Tongue (tissue), 1 donor: ENCODE measurements at regions not wholly inside any gene's neighbourhood (a gene's known extent, or its start where the extent isn't known, plus 50 kb on each side); places are given as distances from the start of the nearest gene placed in this dataset.
"Not testable (repeated sequence)": the region's sequence is repeated elsewhere in the genome, so short reads cannot be mapped to it uniquely, and the experiment has no call there.

Experiments used
- DNase-seq: peaks from one replicate; pipeline ENCODE4 v3.0.0-alpha.2; 2015

GRCh38 chr14:65153101-65153500 lies 50.8 kb upstream of the MAX start:
- DNase-seq: peak; percentile 34

- DNase-seq: no peak
Measured at GRCh38 chr14:65156568-65157366, 54.5 kb upstream of the MAX start.

DNA sequence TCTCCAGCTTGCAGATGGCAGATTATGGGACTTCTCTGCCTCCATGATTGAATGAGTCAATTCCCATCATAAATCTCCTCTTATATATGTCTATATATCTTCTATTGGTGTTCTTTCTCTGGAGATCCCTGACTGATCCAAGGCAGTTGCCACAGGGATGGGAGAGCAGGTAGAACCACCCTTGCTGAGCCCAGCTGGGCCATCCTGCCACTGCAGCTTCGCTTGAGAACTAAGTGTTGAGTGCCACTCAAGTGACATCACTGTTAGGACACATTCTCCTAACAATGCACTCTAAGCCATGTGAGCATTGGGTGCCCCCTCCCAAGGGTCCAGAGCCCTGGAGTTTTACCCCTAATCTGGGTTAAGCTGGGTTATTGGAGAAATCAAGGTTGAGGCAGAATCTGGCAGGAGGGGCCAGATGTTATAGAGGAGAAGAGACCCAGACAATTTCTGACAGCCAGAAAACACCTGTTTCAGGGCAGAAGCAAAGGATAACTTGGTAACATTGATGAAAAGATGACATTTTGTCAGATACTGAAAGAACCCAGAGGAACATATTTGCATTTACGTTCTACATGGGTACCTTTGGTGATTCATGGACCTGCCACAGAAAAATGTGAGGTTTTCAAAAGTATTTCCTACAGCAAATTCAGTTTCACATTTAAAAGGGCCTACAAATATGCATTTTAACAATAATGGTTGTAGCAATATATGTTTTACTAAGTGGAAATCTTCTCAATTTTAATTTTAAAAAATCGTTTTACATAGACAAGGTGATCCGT lies 57.2 kb upstream of the MAX start:
- no peak for DNase-seq

DNA sequence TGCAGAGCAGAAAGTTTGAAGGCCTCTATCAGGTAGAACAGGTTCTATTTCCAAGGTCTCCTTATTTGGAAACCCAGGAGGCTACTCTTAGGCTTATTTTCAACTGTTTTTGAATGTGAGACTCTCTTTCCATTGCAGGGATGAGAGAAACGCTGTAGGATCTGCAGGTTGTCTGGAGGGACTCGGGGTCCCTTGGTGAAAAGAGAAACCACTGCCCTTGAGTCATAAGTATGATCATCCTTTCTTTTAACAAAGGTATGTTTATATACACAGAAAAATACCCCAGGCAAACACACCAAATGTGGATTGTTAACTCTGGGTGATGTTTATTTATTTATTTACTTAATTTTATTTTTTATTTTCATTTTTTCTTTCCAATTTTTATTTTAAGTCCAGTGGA lies 57.8 kb upstream of the MAX start:
- no peak for DNase-seq

- no peak for DNase-seq
Measured at GRCh38 chr14:65162031-65162430, 59.7 kb upstream of the MAX start.

DNA sequence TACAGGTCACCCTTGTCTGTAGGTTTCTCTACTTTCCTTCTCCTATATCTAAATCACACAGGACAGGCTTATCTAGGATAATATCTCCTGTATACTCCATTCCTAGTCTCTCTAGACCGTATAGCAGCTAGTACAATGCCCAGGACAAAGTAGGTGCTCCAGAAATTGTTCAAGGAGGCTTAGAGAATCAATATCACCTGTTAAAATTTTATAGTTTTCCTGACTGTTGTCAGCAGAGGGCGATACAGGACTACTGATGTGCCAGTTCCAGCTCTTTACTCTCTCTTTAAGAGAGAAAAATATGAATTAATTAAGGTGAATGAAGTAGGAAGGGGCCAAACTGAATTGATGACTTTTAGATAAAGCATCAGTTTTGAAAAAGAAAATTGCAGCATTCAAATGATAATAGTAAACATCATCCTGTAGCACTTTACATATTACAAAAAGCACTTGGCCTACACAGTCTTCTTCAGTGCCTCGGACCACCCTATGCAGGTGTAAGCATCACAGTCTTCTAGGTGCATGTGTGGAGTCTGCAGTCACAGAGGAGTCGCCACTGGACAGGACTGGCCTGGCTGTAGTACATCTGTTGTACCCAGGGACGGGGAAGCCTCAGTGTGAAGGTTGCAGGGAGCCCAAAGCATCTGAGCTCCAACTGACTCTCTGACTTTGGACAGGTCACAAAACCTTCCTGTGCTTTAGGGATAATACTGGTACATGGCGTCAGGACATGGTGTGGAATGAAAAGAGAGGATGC lies 61.9 kb upstream of the MAX start:
- DNase-seq: peak; percentile 74

DNA sequence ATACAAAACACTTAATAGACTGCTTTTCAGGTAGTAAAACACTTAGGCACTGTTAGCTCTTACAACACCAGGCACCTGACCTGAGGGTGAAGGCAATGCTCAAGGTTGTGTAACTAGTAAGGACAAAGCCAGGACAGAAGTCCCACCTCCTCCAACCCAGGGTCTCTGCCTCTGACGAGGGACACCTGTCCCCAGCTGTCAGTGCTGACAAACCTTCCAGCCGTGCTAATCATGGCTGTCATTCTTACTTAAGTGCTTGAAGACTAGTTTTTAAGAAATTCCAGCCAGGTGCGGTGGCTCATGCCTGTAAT lies 62.5 kb upstream of the MAX start:
- no peak for DNase-seq

GRCh38 chr14:65167072-65167645 lies 64.8 kb upstream of the MAX start:
- DNase-seq: no peak

GRCh38 chr14:65168840-65169239 lies 66.5 kb upstream of the MAX start:
- no peak for DNase-seq

DNA sequence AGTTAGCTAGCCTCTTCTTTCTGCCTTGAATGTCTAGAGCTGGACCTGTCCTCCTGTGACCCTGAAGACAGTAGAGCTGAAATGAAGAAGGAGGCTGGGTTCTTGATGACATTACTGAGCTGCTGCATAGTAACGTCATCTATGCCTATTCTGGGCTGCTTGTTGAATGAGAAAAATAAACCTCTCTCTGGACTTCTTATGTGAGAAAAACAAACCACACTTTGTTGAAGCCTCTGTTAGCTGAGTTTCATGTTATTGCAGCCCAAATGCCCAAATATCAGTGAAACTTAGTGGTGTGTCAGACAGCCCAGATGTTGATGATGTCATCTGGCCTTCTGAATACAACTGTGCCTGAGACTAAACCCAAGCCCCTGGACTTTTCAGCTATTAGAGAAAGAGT lies 67.0 kb upstream of the MAX start:
- peak; percentile 22 for DNase-seq

DNA sequence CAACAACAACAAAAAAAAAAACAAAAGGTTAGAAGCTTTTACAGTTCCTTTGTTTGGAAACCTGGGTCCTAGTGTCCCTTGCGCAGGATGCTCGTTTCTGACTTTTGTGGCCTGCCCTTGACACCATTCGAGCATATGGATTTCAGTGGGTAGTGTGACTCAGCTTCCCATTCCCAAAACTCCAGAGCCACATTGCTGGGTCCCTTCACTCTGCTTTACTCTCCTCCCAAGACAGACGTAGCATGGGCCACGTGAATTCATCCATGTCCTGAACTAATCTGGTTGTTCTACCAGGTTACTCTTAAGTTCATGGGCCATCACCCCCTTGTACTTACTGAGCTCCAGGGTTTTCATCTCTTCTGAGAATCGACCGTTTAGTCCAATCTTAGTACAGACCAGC lies 68.0 kb upstream of the MAX start:
- no peak for DNase-seq

DNA sequence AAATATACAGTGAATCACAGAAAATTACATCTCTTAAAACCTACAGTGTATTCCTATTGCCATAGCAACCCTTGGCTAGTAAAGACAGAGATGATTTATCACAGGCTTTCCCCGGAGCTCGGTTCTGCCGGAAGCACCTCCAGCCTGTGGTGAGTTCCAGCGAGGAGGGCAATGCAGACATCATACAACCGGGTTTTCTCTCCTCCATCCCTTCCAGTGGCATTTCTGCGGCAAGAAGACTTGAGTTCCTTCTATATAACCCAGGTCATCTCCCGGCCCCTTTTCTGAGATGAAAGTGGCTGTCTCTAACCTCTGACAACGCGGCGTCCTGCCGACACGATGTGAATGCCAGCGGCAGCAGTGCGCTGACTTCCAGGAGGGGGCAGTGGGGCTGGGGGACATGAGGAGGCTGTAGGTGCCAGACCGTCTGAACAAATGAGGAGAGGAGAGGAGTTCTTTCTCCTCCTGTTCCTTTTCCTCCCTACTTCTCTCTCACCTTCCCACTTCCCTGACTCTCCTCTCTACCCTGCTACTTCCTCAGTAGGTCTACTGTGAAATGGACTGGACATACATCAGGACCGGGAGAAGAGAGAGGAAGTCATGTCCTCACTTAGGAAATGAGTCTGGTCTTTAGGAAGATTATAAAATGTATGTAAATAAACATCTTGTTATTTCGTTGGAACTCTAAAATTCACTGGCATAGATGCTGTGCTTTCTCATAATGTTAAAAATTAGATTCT lies 68.6 kb upstream of the MAX start:
- DNase-seq: peak; percentile 62

- peak; percentile 35 for DNase-seq
Measured at GRCh38 chr14:65173973-65174693, 71.8 kb upstream of the MAX start.

DNA sequence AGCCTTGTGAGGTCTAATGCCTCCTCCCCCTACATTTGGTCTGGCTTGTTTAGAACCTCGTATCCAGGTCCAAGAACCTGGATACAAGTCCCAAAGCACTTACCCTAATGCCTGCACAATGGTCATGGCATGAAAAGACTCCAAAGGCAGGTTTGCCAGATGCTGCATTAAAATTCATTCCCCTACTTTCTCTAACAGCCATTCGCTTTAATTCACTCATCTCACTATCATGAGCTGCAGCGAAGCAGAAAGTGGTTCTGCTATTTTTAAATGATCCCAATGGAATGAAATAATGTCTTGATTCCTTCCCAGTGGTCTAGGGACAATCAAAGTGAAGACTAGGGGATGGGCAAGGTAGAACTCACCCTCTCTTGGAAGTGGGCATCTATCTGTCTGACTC lies 72.5 kb upstream of the MAX start:
- DNase-seq: no peak

DNA sequence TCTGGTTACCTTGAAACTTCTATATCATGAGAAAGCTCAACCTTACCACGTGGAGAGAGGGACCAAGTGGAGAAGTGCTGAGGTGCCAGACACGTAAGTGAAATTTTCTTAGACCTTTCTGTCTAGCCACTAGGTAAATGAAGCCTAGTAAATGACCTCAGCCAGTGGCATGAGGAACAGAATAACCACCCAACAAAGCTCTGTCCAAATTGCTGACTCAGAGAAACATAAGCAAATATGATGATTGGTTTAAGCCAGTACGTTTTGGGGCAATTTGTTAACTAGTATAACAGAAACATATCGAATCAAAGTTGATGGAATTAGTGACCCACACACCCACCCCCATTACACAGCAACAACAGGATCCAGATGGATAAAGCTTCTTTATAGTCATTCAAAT lies 75.2 kb upstream of the MAX start:
- no peak for DNase-seq

DNA sequence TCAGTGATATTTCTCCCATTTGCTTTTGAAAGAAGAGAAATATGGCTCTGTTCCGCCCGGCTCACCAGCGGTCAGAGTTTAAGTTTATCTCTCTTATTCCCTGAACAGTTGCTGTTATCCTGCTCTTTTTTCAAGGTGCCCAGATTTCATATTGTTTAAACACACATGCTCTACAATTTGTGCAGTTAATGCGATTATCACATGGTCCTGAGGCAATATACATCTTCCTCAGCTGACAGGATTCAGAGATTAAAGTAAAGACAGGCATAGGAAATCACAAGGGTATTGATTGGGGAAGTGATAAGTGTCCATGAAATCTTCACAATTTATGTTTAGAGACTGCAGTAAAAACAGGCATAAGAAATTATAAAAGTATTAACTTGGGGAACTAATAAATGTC lies 76.9 kb upstream of the MAX start:
- not testable (repeated sequence) for DNase-seq

DNA sequence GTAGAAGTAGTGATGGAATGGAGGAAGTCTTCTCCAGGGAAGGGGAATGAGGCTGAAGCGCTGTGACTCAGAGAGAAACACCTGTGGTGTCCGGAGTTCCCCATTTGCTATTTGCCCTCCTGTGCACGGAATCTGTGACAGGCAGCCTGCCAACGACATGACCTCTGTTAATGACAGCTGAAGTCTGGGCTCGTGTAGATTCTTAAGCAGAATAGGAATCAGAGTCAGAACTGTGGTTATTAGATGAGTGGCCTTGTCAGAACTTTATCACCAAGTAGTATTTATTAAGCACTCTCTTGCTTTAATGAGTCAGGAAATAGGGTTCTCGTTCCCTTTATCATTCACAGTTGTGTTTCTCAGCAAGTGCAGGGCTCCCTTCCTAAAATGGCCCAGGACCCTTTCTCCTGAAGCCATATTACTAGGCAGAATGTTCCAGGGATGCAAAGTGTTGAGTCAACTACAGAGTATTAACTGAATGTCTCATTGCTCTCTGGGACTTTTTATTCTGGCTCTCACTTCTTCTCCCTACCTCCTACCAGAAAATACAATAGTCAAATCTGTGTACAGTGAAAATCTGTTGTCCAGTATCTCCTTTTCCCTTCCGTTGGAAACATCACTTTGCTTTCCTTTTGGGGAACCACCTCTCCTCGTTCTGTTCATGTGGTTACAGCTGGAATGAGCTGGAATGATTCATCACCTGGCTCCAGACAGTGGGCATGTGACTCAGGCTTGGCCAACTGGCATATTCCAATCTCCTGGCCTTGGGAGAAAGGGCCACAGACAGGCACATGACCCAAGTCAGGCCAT lies 77.8 kb upstream of the MAX start:
- DNase-seq: peak; percentile 48

- no peak for DNase-seq
Measured at GRCh38 chr14:65180725-65181025, 78.4 kb upstream of the MAX start.

DNA sequence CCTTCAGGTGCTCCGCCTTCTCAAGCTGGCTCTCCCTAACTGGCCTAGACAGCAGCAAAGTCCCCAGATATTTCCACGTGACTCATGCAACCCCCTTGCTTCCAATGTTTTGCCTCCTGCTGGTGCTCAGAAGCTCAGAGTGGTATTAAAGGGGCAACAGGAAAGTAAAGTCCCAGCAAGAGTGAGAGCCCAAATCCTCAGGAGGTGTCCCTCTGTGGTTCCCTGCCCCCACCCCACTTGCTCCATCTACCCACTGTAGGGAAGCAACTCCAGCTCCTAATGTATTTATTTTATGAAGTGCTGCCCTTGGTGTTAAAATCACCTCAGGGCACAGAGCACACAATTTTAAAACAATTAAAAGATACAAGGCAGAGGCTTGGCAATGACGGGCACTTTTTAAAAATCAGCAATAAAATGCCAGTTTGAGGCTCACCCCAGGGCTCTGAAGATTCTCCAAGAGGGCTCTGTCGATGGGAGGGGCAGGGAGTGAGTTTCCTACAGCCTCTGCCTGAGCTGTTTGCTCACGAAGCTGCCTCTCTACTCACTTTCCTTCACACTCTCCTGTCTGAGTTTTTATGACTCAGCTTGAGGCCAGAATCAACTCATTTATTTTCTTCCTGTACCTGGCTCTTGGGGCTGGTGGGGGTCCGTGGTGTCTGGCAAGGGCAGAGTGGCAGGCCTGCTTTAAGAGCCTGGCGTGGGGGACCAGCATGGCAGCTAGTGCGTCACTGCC lies 81.9 kb upstream of the MAX start:
- no peak for DNase-seq

GRCh38 chr14:65185829-65186228 lies 83.5 kb upstream of the MAX start:
- no peak for DNase-seq
